ENCODE measurements at regions not wholly inside any gene's neighbourhood (a gene's known extent, or its start where the extent isn't known, plus 50 kb on each side); places are given as distances from the start of the nearest gene placed in this dataset.

DNA sequence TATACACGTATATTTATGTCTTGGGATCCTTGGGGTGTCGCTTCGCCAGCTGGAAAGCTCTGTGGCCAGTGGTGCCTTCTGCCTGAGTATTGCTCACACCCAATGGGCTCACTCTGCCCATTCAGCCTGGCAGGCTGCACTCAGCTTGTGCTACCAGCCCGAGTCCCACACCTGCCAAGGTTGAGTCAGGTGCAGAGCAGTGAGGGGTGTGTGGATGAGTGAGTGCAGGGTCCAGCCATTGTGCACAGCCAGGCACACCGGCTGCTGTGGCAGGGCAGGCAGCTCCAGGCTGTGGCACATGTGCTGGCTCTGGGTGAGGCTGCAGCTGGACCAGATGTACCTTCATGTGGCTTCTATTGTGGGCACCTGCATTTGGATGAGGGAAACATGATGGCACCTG is 496.9 kb upstream of the LINC00305 start:
- Mint-ChIP-seq H3K4me1 (ENCODE audit: low read depth) (no peaks in the 10 kb centered on the region), H3K27ac (ENCODE audit: unreplicated experiment) (no peak overlapping the region), H3K36me3 (ENCODE audit: low read depth) (no peaks in the 10 kb centered on the region), H3K27me3 (ENCODE audit: low read depth) (no peaks in the 10 kb centered on the region), H3K4me3 (ENCODE audit: unreplicated experiment) (no peak overlapping the region), H3K9me3 (ENCODE audit: low read depth) (no peaks in the 10 kb centered on the region)
- DNase-seq (ENCODE audit: low spot score): no peak
- TF ChIP-seq, protein P1, sequence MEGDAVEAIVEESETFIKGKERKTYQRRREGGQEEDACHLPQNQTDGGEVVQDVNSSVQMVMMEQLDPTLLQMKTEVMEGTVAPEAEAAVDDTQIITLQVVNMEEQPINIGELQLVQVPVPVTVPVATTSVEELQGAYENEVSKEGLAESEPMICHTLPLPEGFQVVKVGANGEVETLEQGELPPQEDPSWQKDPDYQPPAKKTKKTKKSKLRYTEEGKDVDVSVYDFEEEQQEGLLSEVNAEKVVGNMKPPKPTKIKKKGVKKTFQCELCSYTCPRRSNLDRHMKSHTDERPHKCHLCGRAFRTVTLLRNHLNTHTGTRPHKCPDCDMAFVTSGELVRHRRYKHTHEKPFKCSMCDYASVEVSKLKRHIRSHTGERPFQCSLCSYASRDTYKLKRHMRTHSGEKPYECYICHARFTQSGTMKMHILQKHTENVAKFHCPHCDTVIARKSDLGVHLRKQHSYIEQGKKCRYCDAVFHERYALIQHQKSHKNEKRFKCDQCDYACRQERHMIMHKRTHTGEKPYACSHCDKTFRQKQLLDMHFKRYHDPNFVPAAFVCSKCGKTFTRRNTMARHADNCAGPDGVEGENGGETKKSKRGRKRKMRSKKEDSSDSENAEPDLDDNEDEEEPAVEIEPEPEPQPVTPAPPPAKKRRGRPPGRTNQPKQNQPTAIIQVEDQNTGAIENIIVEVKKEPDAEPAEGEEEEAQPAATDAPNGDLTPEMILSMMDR (IDR thresholded peaks at IDR 0.05): no peak

DNA sequence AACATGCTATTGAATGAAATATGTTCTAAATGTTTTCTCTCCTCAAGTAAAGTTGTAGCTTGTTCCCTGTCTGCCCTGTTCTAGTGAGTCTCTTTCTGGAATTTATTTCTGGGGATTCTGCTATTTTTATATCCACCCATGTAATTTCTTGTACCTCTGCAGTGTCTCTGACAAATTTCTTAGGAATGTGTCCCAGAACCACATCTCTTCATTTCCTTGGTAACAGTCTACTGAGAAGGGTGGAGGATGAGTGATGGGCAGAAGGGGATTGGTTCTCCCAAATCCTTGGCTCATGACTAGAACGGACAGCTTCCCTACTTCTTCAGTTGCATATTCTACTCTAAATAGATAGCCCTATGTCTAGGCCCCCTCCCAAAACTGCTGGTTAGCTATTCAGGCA is 490.6 kb upstream of the LINC00305 start:
- H3K27me3 Mint-ChIP-seq (ENCODE audit: low read depth): no peaks in the 10 kb centered on the region
- no peak for DNase-seq (ENCODE audit: low spot score)
- no peak overlapping the region for H3K27ac Mint-ChIP-seq (ENCODE audit: unreplicated experiment)
- H3K4me3 Mint-ChIP-seq (ENCODE audit: unreplicated experiment): no peak overlapping the region
- H3K4me1 Mint-ChIP-seq (ENCODE audit: low read depth): peaks cover 4% of the 10 kb centered on the region
- H3K9me3 Mint-ChIP-seq (ENCODE audit: low read depth): peaks cover 7% of the 10 kb centered on the region
- H3K36me3 Mint-ChIP-seq (ENCODE audit: low read depth): no peaks in the 10 kb centered on the region
- TF ChIP-seq, protein P1 (IDR thresholded peaks at IDR 0.05): no peak

DNA sequence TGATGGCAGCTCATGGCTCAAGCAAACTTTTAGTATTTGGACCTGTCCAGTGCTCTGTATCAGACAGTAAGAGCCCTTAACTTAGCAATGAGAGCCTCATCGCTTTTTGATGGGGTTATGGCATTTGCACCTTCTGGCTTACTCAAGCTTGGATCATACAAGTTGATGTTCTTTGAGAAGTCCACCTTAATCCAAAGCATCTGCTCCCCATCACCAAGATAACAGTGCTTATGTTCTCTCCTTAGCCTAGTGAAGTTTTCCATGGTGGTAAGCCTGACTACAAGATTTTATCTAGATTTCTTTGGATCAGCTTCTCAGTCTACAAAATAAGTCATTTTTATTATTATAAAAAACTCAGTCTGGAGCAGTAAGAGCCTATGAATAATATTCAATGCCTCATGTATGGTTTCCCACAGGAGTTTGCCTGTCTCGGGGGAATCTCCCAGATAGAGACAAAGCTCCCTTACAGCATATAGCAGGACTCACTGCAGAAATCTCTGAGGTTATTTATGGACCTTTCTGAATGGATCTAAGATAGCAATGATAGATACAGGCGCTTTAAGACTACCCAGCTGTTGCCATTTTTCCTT is 472.2 kb upstream of the LINC00305 start:
- no peak overlapping the region for H3K4me3 Mint-ChIP-seq (ENCODE audit: unreplicated experiment)
- H3K36me3 Mint-ChIP-seq (ENCODE audit: low read depth): no peaks in the 10 kb centered on the region
- TF ChIP-seq, protein P1 (IDR thresholded peaks at IDR 0.05): no peak
- H3K27ac Mint-ChIP-seq (ENCODE audit: unreplicated experiment): no peak overlapping the region
- no peaks in the 10 kb centered on the region for H3K4me1 Mint-ChIP-seq (ENCODE audit: low read depth)
- DNase-seq (ENCODE audit: low spot score): no peak
- H3K9me3 Mint-ChIP-seq (ENCODE audit: low read depth): peaks cover 25% of the 10 kb centered on the region
- H3K27me3 Mint-ChIP-seq (ENCODE audit: low read depth): no peaks in the 10 kb centered on the region

DNA sequence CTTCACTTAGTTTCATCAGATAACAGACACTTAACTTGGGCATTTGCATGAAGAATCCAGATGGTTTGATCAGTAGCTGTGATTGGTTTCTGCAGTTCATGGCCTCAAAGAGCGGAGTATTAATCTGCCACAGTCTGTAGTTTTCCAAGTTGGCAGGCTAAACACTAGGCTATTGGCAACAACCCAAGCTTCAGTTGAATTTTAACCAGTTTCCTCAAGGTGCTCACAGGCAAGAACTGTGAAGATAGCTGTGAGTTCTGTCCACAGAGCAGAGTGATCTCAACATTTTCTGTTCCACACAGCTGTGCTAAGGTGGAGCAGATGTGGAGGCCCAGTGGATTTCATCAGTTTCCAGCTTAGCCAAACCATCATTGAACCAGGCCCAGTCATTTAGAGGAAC is 469.5 kb upstream of the LINC00305 start:
- Mint-ChIP-seq H3K36me3 (ENCODE audit: low read depth) (no peaks in the 10 kb centered on the region), H3K4me1 (ENCODE audit: low read depth) (no peaks in the 10 kb centered on the region), H3K27me3 (ENCODE audit: low read depth) (peaks cover 2% of the 10 kb centered on the region), H3K4me3 (ENCODE audit: unreplicated experiment) (no peak overlapping the region), H3K9me3 (ENCODE audit: low read depth) (peaks cover 23% of the 10 kb centered on the region), H3K27ac (ENCODE audit: unreplicated experiment) (no peak overlapping the region)
- TF ChIP-seq, protein P1 (IDR thresholded peaks at IDR 0.05): no peak
- no peak for DNase-seq (ENCODE audit: low spot score)

DNA sequence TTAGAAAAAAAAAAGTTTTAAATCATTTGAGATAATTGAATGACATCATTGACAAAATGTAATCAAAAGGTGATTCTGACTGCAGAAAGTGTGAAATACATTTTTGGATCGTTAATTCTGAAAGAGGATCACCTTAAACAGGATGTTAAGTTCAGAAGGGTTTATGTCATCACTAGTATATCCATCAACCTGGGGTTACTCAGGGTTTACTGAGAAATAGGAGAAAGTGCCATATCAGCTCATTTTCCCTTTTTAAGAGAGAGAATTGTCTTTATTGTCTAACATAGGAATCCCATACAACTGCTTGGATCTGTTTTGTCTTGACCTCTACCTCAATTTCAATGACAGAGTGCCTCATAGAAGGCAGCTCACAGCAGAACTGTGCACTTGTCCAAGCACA is 466.1 kb upstream of the LINC00305 start:
- no peak for DNase-seq (ENCODE audit: low spot score)
- no peaks in the 10 kb centered on the region for H3K4me1 Mint-ChIP-seq (ENCODE audit: low read depth)
- TF ChIP-seq, protein P1 (IDR thresholded peaks at IDR 0.05): no peak
- no peak overlapping the region for H3K27ac Mint-ChIP-seq (ENCODE audit: unreplicated experiment)
- H3K36me3 Mint-ChIP-seq (ENCODE audit: low read depth): no peaks in the 10 kb centered on the region
- peaks cover 2% of the 10 kb centered on the region for H3K27me3 Mint-ChIP-seq (ENCODE audit: low read depth)
- H3K4me3 Mint-ChIP-seq (ENCODE audit: unreplicated experiment): no peak overlapping the region
- peaks cover 15% of the 10 kb centered on the region for H3K9me3 Mint-ChIP-seq (ENCODE audit: low read depth)

All from chondrocyte (in vitro differentiated cells).